ENCODE measurements at regions not wholly inside any gene's neighbourhood (a gene's known extent, or its start where the extent isn't known, plus 50 kb on each side); places are given as distances from the start of the nearest gene placed in this dataset.

- TF ChIP-seq CTCF (conservative IDR thresholded peaks at IDR 0.05; ENCODE audit: low read depth, low read length) (no peak), EZH2 (IDR thresholded peaks at IDR 0.05; ENCODE audit: low read length, unreplicated experiment) (no peak), EZH2phosphoT487 (IDR thresholded peaks at IDR 0.05; ENCODE audit: borderline replicate concordance, low read length) (no peak)
Observed at GRCh38 chr2:6525475-6525964, 340.2 kb downstream of the CMPK2 start.
